ENCODE measurements at regions not wholly inside any gene's neighbourhood (a gene's known extent, or its start where the extent isn't known, plus 50 kb on each side); places are given as distances from the start of the nearest gene placed in this dataset.

DNA sequence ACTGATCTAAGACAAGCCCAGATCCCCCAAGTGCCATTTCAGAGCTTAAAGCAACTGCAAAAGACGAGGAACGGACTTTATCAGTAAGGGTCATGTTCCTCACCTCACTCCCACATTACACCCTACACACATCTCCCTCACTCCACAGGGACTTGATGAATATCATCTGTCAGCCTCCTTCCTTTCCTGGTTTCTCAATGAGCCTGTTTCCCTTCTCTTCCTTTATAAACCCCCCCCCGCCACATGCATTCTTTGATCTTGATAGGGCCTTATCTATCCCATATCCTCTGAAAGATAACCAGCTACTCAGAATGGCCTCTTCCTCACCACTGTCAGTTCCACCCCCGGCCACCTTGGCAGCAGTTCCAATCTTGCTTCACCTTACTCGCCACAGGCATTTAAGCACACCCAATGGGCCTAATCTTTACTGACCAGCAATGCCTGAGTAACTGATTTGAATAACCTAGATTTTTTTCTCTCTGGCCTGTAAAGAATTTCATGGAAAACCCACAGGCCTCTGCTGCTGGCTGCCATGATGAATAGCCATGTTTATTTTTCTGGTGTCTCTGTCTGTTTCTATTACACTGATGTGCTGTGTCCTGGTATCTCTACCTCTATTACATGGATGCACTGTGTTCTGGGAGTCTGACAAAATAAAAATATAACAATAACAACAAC is 138.7 kb downstream of the PHLDA1 start:
- intact Hi-C loops (cut with micrococcal nuclease), result no loop called here
- Mint-ChIP-seq H3K4me3 (no peak overlapping the region), H3K36me3 (ENCODE audit: low read depth) (no peaks in the 10 kb centered on the region)

GRCh38 chr12:75891072-75891471 is 140.5 kb downstream of the PHLDA1 start:
- Mint-ChIP-seq H3K36me3 (ENCODE audit: low read depth) (no peaks in the 10 kb centered on the region), H3K27me3 (peaks cover 21% of the 10 kb centered on the region), H3K27ac (no peak overlapping the region), H3K9me3 (no peaks in the 10 kb centered on the region), H3K4me1 (no peaks in the 10 kb centered on the region), H3K4me3 (no peak overlapping the region)
- ATAC-seq (ENCODE audit: low read depth) (no peak), DNase-seq (no peak)
- ChIA-PET CTCF (no interaction called here), POLR2A (no interaction called here)
- no peak for TF ChIP-seq CTCF (IDR thresholded peaks at IDR 0.05)
- intact Hi-C loops (cut with micrococcal nuclease), result no loop called here

More for the DNA sequence above, 138.7 kb downstream of the PHLDA1 start:
- DNase-seq (no peak), ATAC-seq (ENCODE audit: low read depth) (no peak)
- ChIA-PET POLR2A (interaction anchor here (0.7 kb wide), 1 partner anchor 33 kb away, joined by 4 read pairs; no protein-coding TSS in a partner anchor), CTCF (no interaction called here)
- no peak for TF ChIP-seq CTCF (IDR thresholded peaks at IDR 0.05)
- Mint-ChIP-seq H3K27me3 (peaks cover 25% of the 10 kb centered on the region), H3K9me3 (no peaks in the 10 kb centered on the region), H3K27ac (no peak overlapping the region), H3K4me1 (no peaks in the 10 kb centered on the region)

- peaks cover 19% of the 10 kb centered on the region for H3K27me3 Mint-ChIP-seq
- CTCF ChIA-PET, result no interaction called here
- POLR2A ChIA-PET, result no interaction called here
- no peaks in the 10 kb centered on the region for H3K36me3 Mint-ChIP-seq (ENCODE audit: low read depth)
- ATAC-seq (ENCODE audit: low read depth) (no peak), DNase-seq (no peak)
- intact Hi-C loops (cut with micrococcal nuclease), result no loop called here
- no peak for TF ChIP-seq CTCF (IDR thresholded peaks at IDR 0.05)
- H3K4me3 Mint-ChIP-seq, result no peak overlapping the region
- no peaks in the 10 kb centered on the region for H3K4me1 Mint-ChIP-seq
- H3K27ac Mint-ChIP-seq, result no peak overlapping the region
- H3K9me3 Mint-ChIP-seq, result no peaks in the 10 kb centered on the region
Measured at GRCh38 chr12:75890660-75891059, 140.9 kb downstream of the PHLDA1 start.

DNA sequence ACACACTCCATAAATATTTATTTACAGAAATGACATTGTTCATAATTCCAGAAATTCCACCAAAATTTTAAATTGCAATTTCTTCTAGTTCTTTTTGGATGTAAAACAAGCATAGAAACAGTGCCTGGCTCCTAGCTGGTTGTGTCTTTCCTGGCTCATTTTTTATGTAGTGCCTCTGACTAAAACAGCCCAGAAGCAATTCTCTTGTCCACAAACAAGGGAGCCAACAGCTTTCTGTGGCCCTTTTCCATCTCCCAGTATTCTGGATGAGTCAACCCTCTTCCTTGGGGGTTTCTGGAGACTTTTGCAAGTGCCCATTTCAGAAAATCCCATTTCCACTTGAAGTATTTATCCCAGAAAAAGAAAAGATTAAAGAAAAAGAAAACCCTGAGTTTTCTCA is 141.4 kb downstream of the PHLDA1 start:
- intact Hi-C loops (cut with micrococcal nuclease), result no loop called here
- peaks cover 16% of the 10 kb centered on the region for H3K27me3 Mint-ChIP-seq
- TF ChIP-seq CTCF (IDR thresholded peaks at IDR 0.05), result no peak
- H3K36me3 Mint-ChIP-seq (ENCODE audit: low read depth), result no peaks in the 10 kb centered on the region
- CTCF ChIA-PET, result no interaction called here
- H3K4me3 Mint-ChIP-seq, result no peak overlapping the region
- no peaks in the 10 kb centered on the region for H3K4me1 Mint-ChIP-seq
- no peaks in the 10 kb centered on the region for H3K9me3 Mint-ChIP-seq
- no peak for ATAC-seq (ENCODE audit: low read depth)
- no peak for DNase-seq
- no peak overlapping the region for H3K27ac Mint-ChIP-seq
- POLR2A ChIA-PET, result no interaction called here

DNA sequence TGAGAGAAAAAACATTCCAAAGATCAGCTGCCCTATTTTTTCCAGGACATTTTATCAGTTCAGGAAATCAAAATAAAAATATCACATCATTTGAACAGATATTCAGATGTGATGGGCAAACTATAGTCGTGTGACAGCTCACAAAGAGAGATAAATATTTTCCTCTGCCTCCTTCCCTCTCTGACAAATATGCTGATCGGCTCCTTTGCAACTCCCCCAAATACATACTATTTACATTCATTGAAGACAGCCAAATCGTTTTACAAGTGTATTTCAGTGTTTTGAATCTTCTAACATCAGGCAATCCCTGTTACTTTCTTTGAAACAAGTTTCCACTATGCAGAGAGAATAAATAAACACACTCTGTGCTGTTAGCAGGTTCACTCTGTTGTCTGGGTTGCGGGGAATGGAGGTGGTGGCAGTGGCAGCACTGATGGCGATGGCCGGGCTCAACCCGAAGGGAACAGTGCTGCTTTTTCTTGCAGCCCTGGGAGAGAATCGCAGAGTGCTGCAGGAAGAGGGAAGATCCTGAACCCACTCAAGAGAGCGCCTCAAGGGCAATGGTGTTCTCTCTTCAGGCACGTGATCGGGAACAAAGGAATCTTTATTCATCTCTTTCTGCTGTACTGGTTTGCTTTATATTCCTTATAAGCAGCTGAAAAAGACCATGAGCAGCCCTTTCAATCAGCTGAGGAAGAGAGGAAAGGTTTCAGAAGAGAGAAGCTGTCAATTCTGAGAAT is 142.5 kb downstream of the PHLDA1 start:
- no peaks in the 10 kb centered on the region for H3K9me3 Mint-ChIP-seq

More for the DNA sequence above, 142.5 kb downstream of the PHLDA1 start:
- no peaks in the 10 kb centered on the region for H3K36me3 Mint-ChIP-seq (ENCODE audit: low read depth)
- intact Hi-C loops (cut with micrococcal nuclease), result no loop called here
- ATAC-seq (ENCODE audit: low read depth) (no peak), DNase-seq (no peak)
- peaks cover 16% of the 10 kb centered on the region for H3K27me3 Mint-ChIP-seq
- ChIA-PET POLR2A (no interaction called here), CTCF (no interaction called here)
- H3K27ac Mint-ChIP-seq, result no peak overlapping the region
- no peak overlapping the region for H3K4me3 Mint-ChIP-seq
- TF ChIP-seq CTCF (IDR thresholded peaks at IDR 0.05), result no peak
- H3K4me1 Mint-ChIP-seq, result no peaks in the 10 kb centered on the region
